Astrocyte (in vitro differentiated cells and primary cell): ENCODE measurements at regions not wholly inside any gene's neighbourhood (a gene's known extent, or its start where the extent isn't known, plus 50 kb on each side); places are given as distances from the start of the nearest gene placed in this dataset.

ENCODE experiments used
- CTCF ChIP-seq: IDR thresholded peaks from 2 replicates; pipeline ENCODE4 v1.5.1; 2011; ENCODE audit warnings: low read depth, mild to moderate bottlenecking, inconsistent platforms, low read length, moderate library complexity; ENCODE audit not compliant: insufficient read depth
- EZH2 ChIP-seq: IDR thresholded peaks from 2 replicates; pipeline ENCODE4 v1.6.1; 2012; ENCODE audit warnings: mild to moderate bottlenecking, low read length, inconsistent platforms; ENCODE audit not compliant: insufficient read depth

GRCh38 chr2:59974051-59974766, 579.2 kb downstream of the BCL11A start:
- TF ChIP-seq CTCF (no peak), EZH2 (no peak)
